GM21737 (cell line): ENCODE measurements at regions not wholly inside any gene's neighbourhood (a gene's known extent, or its start where the extent isn't known, plus 50 kb on each side); places are given as distances from the start of the nearest gene placed in this dataset.

Source experiments
- ATAC-seq: cut with Tn5 transposase; IDR thresholded peaks from one replicate; pipeline ENCODE4 v1.9.1; 2021; ENCODE audit warnings: mild to moderate bottlenecking, moderate library complexity; ENCODE audit not compliant: unreplicated experiment

- no peak for ATAC-seq
Observed at GRCh38 chr15:97200161-97200560, 760.3 kb upstream of the ARRDC4 start.

GRCh38 chr15:97210277-97210676 is 750.2 kb upstream of the ARRDC4 start:
- no peak for ATAC-seq

- no peak for ATAC-seq
Observed at GRCh38 chr15:97215629-97216028, 744.9 kb upstream of the ARRDC4 start.

- ATAC-seq: no peak
Observed at GRCh38 chr15:97224191-97224641, 736.3 kb upstream of the ARRDC4 start.

- ATAC-seq: no peak
Observed at GRCh38 chr15:97234851-97235610, 725.5 kb upstream of the ARRDC4 start.

- no peak for ATAC-seq
Observed at GRCh38 chr15:97235611-97235985, 724.9 kb upstream of the ARRDC4 start.

GRCh38 chr15:97236140-97236539 is 724.4 kb upstream of the ARRDC4 start:
- ATAC-seq: no peak

GRCh38 chr15:97237160-97237559 is 723.3 kb upstream of the ARRDC4 start:
- no peak for ATAC-seq

- ATAC-seq: no peak
Observed at GRCh38 chr15:97248376-97248775, 712.1 kb upstream of the ARRDC4 start.

GRCh38 chr15:97259943-97260342 is 700.6 kb upstream of the ARRDC4 start:
- ATAC-seq: no peak

- no peak for ATAC-seq
Observed at GRCh38 chr15:97301166-97301565, 659.3 kb upstream of the ARRDC4 start.

- no peak for ATAC-seq
Observed at GRCh38 chr15:97316362-97316761, 644.1 kb upstream of the ARRDC4 start.

- no peak for ATAC-seq
Observed at GRCh38 chr15:97317163-97317562, 643.3 kb upstream of the ARRDC4 start.

- ATAC-seq: no peak
Observed at GRCh38 chr15:97319291-97319690, 641.2 kb upstream of the ARRDC4 start.

GRCh38 chr15:97346221-97346620 is 614.3 kb upstream of the ARRDC4 start:
- no peak for ATAC-seq

GRCh38 chr15:97350813-97351212 is 609.7 kb upstream of the ARRDC4 start:
- no peak for ATAC-seq

- no peak for ATAC-seq
Observed at GRCh38 chr15:97383516-97383915, 577.0 kb upstream of the ARRDC4 start.

- ATAC-seq: no peak
Observed at GRCh38 chr15:97386940-97387339, 573.6 kb upstream of the ARRDC4 start.

- no peak for ATAC-seq
Observed at GRCh38 chr15:97401195-97401594, 559.3 kb upstream of the ARRDC4 start.

- no peak for ATAC-seq
Observed at GRCh38 chr15:97401970-97402369, 558.5 kb upstream of the ARRDC4 start.

- ATAC-seq: no peak
Observed at GRCh38 chr15:97406841-97407240, 553.7 kb upstream of the ARRDC4 start.

GRCh38 chr15:97410897-97411575 is 549.5 kb upstream of the ARRDC4 start:
- ATAC-seq: no peak
